GM18867 (cell line): ENCODE measurements at regions not wholly inside any gene's neighbourhood (a gene's known extent, or its start where the extent isn't known, plus 50 kb on each side); places are given as distances from the start of the nearest gene placed in this dataset.

ENCODE experiments used
- ATAC-seq: cut with Tn5 transposase; IDR thresholded peaks from one replicate; pipeline ENCODE4 v1.9.1; 2021; ENCODE audit warnings: mild to moderate bottlenecking, moderate library complexity; ENCODE audit not compliant: unreplicated experiment

DNA sequence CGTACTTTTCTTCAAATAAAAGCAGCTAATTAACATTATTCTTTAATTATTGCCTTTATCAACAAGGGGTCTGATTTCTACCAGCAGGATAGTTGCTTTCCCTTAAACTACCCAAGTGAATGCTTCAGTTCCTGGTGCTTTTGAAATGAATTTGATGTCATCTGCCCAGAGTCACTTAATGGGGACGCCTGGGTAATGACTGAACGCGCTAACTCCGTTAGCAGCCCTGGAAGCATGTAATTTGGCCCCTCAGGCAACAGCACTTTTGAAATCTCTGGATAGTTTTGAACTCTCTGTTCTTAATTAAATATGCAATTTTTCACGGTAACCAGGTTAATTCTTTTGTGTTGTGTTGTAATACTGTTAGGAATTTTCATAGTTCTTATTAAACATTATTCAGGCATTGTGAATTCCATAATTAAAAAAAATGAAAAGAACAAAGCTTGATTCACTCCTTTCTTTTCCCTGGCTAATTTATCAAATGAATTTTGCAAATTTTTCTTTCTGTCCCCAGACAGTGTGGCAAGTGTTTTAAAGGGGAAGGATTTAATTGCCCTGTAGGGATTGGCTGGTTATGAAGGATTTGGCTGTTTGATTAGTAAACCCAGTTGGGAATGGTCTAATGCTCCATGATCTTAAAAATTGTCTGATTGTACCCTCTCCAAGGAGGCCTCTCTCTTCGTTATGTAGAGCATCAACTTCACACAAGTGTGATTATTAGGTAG lies 137.5 kb upstream of the MYL2 start:
- ATAC-seq: no peak

DNA sequence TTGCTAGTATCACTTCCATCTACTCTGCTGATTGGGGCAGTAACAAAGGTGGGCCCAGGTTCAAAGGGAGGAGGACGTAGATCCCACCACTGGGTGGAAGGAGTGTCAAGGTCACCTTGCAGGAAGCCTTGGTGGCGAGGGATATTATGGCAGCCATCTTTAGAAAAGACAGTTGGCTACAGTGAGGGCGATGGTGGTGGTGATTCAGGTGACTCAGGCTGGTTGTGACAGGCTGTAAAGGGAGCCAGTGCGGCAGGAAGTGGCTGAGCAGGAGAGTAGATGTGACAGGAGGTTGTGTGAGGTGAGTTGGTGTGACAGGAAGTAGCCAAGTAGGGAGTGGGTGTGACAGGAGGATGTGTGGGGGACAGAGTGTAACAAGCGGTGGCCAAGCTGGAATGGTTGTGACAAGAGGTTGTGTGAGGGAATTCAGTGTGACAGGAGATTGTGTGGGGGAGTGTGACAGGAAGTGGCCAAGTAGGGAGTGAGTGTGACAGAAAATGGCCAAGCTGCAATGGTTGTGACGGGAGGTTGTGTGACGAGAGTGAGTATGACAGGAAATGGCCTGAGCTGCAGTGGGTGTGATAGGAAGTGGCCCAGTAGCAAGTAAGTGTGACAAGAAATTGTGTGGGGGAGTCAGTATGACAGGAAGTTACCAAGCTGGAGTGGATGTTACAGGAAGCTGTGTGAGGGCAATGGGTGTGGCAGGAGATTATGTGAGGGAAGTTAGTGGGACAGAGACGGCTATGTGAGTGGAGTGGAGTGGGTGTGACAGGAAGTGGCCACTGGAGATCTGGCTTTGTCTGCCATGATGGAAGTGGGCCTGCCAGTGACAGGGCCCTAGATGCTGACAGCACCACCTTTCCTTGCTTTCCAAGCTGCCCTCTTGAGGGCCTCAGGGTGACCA lies 136.5 kb upstream of the MYL2 start:
- peak; percentile 49 for ATAC-seq

- ATAC-seq: no peak
Observed at GRCh38 chr12:111055181-111055880, 135.0 kb upstream of the MYL2 start.

GRCh38 chr12:111048991-111049390 lies 128.6 kb upstream of the MYL2 start:
- no peak for ATAC-seq

GRCh38 chr12:111046896-111047295 lies 126.5 kb upstream of the MYL2 start:
- no peak for ATAC-seq

GRCh38 chr12:111045941-111046340 lies 125.6 kb upstream of the MYL2 start:
- ATAC-seq: no peak

GRCh38 chr12:111041091-111041490 lies 120.7 kb upstream of the MYL2 start:
- no peak for ATAC-seq

GRCh38 chr12:111040690-111041089 lies 120.3 kb upstream of the MYL2 start:
- no peak for ATAC-seq

- no peak for ATAC-seq
Observed at GRCh38 chr12:111038941-111039340, 118.6 kb upstream of the MYL2 start.

DNA sequence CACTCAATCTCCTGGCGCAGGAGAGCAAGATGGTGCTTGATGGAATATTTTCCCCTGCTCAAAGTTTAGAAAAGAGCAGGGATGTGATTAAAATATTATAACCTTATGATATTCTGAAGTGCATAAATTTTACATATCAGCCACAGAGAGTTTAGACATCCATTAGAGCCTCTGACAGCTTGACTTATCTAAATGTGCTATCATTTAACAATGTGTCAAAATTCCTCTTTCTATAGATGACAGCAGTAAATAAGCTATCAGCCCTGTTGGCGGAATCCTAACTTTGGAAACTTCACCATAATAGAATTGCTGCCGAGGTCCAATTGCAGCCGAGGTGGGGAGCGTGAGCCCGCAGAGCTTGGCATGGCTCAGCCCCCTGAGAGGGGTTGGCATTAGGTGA lies 117.7 kb upstream of the MYL2 start:
- ATAC-seq: no peak

- ATAC-seq: no peak
Observed at GRCh38 chr12:111037047-111037446, 116.7 kb upstream of the MYL2 start.

GRCh38 chr12:111035578-111036301 lies 115.4 kb upstream of the MYL2 start:
- no peak for ATAC-seq

DNA sequence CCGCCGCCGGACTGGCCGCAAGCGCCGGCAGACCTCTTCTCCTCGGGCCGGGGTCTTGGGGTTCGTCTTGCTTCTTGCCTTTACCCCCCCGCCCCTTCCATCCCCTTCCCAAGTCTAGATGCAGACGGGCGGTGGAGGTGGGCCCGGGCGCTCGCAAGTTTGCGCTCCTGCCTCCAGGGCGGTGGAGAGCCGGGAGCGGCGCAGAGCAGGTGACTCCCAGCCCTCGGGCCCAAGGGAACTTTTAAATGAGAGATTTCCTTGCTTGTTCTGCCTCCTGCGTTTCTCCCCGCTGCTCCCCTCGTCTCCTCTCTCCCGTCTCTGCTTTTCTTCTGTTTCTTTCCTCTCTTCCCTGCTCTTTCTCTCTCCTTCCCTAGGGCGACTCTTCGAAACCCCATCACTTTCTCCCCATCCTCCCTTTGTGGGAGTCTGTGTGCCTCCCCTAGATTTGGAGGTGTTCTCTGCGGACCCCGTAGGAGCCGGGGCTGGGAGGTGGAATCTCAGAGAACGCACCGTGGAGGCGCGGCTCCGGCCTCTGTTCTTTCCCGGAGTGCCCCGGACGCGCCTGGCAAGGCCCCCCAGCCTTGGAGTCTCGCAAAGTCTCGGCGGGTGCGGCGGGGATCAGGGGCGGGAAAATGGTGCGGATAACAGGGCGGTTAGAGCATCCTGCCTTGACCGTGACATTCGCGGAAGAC lies 114.7 kb upstream of the MYL2 start:
- ATAC-seq: no peak

GRCh38 chr12:111034083-111034885 lies 113.9 kb upstream of the MYL2 start, which contains the start of gene CUX2:
Gene CUX2, plus strand, starts transcription at chr12:111034165.
- no peak for ATAC-seq

- no peak for ATAC-seq
Observed at GRCh38 chr12:111033281-111034082, 113.1 kb upstream of the MYL2 start.

DNA sequence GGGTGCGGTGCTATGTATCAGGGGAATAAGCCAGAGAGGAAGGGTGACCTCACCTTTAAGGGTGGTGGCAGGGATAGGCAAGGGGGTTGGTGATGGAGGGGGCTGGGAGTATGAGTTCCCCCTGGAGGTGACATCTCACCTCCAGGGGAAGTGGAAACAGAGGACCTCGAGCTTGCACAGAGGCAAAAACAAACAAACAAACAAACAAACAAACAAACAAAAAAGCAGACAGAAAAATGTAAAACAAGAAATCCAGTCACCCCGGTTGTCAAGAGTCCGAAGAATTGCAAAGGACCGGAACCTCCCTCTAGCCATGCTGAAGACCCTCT lies 112.2 kb upstream of the MYL2 start:
- ATAC-seq: no peak

- ATAC-seq: no peak
Observed at GRCh38 chr12:111031916-111032590, 111.7 kb upstream of the MYL2 start.

DNA sequence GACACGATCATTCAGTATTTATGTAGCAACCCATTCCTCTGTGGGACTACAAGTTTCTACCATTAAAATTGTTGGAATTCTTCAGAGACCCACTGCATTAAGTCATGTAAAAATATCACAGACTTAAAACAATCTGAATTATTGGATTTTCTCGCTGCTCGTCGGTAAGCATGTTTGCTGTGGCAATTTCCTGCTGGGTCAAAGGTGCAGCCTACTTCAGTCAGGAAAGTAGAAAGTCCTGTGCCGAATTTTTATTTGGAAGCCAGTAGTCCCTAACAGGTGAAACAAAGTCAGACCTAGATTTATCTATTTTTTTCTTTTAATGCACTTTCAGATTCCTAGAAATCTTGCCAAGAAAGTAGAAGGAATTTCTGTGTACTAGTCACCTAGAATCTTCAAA lies 110.4 kb upstream of the MYL2 start:
- no peak for ATAC-seq
